Esophagus mucosa (tissue), 1 donor: ENCODE measurements at regions not wholly inside any gene's neighbourhood (a gene's known extent, or its start where the extent isn't known, plus 50 kb on each side); places are given as distances from the start of the nearest gene placed in this dataset.
"Not testable (repeated sequence)": the region's sequence is repeated elsewhere in the genome, so short reads cannot be mapped to it uniquely, and the experiment has no call there.

ENCODE experiments used
- ATAC-seq: fragments of 200-7000 bp; cut with Tn5 transposase; one replicate; pipeline ENCODE4 v1.9.1; 2020
- donor health status: DM: yes; HTN: yes; CAD: no.

DNA sequence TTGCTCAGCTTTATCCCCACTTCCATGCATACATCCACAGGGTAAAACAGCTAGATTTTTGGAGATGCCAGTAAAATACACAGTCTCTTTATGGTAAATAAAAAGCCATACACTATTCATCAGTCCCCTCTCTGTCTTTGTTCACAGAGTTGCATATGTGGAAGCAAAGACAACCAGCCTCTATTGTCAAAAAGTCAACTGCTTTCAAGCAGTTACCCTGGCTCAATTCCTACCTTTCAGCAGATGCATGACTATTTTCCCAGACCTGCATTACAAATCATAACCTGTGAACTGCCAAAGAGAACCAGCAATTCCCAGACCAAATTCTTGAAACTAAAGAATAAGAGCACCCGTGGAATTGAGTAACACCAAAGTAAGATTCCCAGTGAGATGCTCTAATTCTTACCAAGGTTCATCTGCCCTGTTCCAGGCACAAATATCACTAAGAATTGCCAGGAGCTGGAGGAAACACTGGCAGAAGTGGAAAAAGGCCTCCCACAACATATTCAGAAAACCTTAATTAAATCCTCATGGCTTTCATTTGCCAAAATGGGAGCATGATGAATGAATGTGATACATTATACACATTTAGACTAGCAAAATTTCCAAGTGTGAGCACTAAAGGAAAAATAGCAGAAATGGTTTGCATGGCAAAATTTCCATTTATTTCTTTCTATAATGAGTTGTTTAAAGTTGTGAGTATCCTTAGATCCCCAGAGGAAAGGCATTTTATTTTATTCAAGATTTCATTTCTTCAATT is 391.2 kb upstream of the ADGRL3 start:
- no peak for ATAC-seq

- ATAC-seq: no peak
Measured at GRCh38 chr4:60809486-60809800, 390.7 kb upstream of the ADGRL3 start.

DNA sequence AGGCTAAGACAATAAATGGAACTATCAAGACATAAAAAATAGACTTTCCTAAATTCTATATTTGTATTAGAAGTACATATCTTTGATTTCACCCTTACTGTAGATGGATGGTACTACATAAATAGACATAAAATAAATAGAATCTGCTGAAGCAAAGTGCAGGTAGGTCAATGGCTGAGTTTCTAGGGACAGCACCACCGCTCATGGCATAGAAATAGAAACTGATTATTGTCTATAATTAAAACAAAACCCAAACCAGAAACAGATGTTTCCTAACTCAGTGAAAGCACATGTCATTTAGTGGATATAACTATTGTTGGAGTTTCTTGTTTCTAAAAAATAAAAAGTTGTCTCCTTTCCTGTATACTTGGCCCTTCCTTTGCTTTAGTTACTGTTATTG is 387.3 kb upstream of the ADGRL3 start:
- ATAC-seq: no peak

- ATAC-seq: no peak
Measured at GRCh38 chr4:60814549-60814948, 385.6 kb upstream of the ADGRL3 start.

DNA sequence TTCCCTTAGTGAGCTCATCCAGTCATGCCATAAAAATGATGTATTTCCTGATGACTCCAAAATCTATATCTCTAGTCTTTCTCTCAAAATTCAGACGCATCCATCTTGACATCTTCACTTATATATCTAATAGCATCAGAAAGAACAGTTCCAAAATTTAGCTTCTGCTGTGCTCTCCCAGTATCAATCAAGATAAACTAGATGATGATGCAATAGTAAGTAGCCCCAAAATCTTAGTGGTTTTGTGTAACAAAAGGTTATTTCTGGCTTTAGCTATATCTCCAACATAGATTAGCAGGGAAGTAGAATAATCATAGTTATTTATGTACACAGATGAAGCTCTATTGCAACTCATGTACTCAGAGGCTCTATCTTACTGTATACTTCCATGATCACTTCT is 382.5 kb upstream of the ADGRL3 start:
- ATAC-seq: no peak

DNA sequence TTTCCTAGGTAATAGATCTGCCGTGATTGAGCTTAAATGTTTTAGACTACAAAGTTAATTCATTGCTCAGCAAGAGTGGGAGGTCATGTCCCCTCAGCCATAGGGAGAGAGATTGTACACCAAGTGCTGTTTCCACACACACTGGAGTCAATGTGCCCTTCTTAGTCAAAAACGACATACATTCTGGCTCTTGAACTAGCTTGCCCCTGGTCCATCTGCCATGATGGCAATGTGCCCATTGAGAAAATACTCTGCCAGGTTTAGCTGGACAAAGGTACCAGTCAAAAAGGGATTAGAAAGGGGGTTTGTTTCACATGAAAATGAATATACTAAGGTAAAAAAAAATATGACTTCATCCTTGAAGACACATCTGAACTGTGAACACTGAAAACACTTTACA is 377.1 kb upstream of the ADGRL3 start:
- no peak for ATAC-seq

DNA sequence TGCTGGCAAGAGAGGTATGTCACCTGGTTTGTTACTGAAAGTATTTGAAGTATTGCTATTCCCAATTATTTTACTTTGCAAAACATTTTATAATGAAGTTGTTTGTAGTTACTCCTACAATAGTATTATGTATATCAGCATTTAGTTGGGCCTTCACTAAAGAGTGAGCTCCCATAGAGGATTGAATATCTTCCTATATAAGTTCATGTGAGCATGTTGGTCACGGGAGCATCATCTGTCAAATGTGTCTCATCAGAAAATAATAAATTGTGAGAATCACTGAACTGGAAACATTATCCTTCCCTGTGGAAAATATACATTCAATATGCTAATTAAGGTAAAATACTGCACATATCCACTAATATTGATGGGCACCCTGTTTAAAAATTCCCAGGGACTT is 360.1 kb upstream of the ADGRL3 start:
- ATAC-seq: no peak

GRCh38 chr4:60846678-60847077 is 353.4 kb upstream of the ADGRL3 start:
- ATAC-seq: no peak

DNA sequence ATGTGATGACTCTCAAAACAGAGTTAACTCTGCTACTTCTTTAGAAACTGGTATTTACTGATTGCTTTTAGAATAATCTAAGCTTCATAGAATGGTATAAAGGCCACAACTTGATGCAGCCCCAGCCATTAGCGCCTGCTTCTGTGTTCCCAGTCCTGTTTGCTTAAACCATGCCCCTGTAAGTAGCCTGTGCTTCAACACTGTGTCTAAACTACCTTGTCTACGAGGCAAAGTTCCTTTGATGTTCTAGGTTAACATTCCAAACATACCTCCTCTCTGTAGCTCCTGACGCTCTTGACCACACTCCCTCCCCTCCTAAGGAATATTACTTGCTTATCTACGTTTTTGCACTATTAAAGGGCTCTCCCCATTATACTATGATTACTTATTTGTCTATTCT is 352.5 kb upstream of the ADGRL3 start:
- ATAC-seq: no peak

GRCh38 chr4:60857130-60857753 is 342.9 kb upstream of the ADGRL3 start:
- ATAC-seq: no peak

- no peak for ATAC-seq
Measured at GRCh38 chr4:60863442-60863841, 336.7 kb upstream of the ADGRL3 start.

GRCh38 chr4:60865273-60865672 is 334.9 kb upstream of the ADGRL3 start:
- ATAC-seq: no peak

- ATAC-seq: no peak
Measured at GRCh38 chr4:60868232-60868960, 331.7 kb upstream of the ADGRL3 start.

GRCh38 chr4:60879135-60879701 is 320.9 kb upstream of the ADGRL3 start:
- ATAC-seq: no peak

DNA sequence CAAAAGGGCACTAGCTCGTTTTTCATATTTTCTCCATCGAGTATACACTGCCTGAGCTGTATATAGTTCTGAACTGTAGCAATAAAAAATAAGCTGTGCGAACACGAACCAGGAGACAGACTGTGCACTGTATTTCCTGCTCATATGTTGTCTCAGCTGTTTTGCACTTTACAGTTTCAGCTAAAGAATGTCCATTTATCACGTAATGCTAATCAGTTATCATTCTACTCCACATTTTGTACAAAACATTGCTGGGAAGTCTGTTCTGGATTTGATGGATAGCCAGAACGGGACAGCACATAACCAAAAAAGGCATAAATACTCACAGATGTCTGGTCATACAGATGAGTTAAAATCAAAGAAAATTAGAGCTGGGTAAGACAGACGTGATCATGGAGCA is 315.5 kb upstream of the ADGRL3 start:
- ATAC-seq: no peak

DNA sequence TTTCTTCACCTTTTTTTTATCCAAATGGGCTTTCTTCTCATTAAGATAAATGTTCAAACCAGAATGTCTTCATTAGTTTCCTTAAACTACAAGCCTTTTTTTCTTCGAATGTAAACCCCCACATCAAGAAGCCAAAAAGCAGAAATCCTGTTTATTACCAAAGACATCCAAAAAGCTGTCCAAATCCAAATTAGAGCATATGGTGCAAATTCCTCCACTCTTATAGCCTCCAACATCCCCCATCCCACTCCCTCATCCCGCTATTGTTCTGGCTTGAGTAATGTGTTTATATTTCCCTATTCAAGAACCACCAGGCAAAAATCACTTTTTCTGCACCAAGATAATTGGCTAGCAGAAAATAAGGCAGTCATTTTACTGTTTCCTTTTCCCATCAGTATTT is 315.1 kb upstream of the ADGRL3 start:
- ATAC-seq: no peak

- no peak for ATAC-seq
Measured at GRCh38 chr4:60890743-60891142, 309.4 kb upstream of the ADGRL3 start.

- no peak for ATAC-seq
Measured at GRCh38 chr4:60891947-60892346, 308.2 kb upstream of the ADGRL3 start.

DNA sequence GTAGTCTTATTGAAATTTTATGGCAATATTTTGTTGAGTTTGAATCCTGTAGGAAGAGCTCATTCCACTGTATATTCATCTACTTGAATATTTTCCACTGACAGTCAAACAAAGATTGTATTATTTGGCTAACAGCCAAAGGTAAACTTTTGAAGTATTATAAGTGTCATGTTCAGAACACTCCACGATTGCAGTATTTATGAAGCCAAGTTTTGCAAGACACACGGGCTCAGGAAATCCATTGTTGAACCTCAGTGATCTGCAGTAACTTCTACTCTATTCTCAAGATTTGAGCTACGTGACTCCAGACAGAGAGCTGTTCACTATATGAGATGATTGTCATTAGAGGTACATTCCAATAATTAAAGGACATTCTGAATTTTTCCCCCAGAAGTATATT is 302.7 kb upstream of the ADGRL3 start:
- no peak for ATAC-seq

DNA sequence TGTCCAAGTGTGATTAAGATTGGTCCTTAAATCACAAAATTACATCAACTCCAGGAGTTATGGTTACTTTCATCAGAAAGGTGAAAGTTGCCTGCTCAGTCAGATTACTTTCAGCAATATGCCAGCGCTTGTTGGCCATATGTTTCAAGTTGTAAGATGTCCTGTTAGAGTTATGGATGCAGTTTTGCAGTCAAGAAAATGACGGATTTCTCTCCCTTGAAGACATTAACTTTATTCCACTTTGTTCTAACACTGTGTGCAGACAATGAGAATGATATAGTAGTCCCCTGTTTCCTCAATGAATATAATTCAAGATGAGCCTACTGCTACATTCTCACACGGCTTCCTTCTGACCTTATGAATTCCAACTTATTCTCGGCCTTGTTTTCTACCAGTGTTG is 295.0 kb upstream of the ADGRL3 start:
- ATAC-seq: no peak

DNA sequence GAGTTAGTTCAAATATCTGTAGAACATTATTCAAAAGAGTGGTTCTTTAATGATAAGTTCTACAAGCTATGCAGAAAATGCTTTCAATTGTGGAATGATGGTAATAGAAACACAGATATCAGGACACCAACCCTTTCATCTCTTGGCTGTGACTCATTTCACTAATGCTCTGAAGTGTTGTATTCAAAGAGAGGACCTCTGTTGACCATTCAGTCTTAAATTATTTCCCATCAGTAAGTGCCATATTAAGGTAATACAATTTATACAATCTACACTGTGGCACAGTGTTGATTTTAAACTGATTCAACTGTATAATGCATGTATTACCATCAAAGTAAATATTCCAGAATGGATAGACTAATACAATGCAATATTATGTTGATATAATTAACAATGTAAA is 289.0 kb upstream of the ADGRL3 start:
- ATAC-seq: no peak

GRCh38 chr4:60913002-60913401 is 287.1 kb upstream of the ADGRL3 start:
- no peak for ATAC-seq

DNA sequence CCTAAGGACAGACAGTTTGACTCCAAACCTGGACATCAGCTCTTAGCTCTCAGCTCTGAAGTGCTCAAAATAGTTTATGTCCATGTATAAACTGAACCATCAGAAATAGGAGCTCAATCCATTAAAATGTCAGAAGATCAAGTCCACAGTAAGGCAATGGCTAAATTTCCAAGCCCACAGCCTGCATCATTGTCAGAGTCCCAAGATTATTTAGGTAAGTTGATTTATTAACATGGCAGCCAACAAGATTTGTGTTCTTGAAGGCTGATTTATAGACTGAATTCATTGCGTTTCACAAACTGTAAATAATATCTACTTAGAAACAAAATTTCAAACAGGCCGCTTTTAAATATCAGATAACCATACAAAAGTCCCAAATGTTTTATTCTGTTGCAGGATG is 286.5 kb upstream of the ADGRL3 start:
- no peak for ATAC-seq

DNA sequence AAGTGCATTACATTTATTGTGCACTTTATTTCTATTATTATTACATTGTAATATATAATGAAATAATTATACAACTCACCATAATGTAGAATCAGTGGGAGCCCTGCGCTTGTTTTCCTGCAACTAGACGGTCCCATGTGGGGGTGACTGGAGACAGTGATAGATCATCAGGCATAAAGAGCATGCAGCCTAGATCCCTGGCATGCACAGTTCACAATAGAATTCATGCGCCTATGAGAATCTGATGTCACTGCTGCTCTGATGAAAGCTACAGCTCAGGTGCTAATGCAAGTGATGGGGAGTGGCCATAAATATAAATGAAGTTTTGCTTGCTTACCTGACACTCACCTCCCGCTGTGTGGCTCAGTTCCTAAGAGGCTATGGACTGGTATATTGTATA is 278.4 kb upstream of the ADGRL3 start:
- ATAC-seq: not testable (repeated sequence)
